Endothelial cell of umbilical vein (primary cell): ENCODE measurements at regions not wholly inside any gene's neighbourhood (a gene's known extent, or its start where the extent isn't known, plus 50 kb on each side); places are given as distances from the start of the nearest gene placed in this dataset.

Source experiments
- BruUV-seq: library from RNA; stranded (reverse); fragments of 400-500 nt; replicated peaks from 2 replicates; lab custom pipeline; 2021; lab: Mats Ljungman, UMichigan
- CTCF ChIA-PET: fragments of 300-600, 350-600 bp; sonication (Branson Sonifier 250); formaldehyde crosslinking; loops from one replicate; lab custom pipeline; 2021; ENCODE audit warnings: antibody characterized with exemption, inconsistent platforms; lab: Charles Lee
- POLR2A ChIA-PET: fragments of 300-600, 350-600 bp; sonication (Branson Sonifier 250); formaldehyde crosslinking; loops from one replicate; lab custom pipeline; 2021; ENCODE audit warnings: antibody characterized with exemption, inconsistent platforms; lab: Charles Lee
- DNase-seq: peaks from one replicate; pipeline ENCODE4 v3.0.0-alpha.2; 2011; ENCODE audit warnings: low read depth, low spot score
- FAIRE-seq: peaks from 2 replicates; lab custom pipeline; 2011; peaks lifted over from hg19 to GRCh38; lab: Jason Lieb, UNC
- H2AFZ ChIP-seq: 2 replicates; pipeline ENCODE4 v1.6.0; 2012; ENCODE audit warnings: low read depth, low read length, control low read depth, inconsistent platforms
- H3K27ac ChIP-seq: 2 replicates; pipeline ENCODE4 v1.5.1; 2011; ENCODE audit warnings: low read depth, mild to moderate bottlenecking, control low read depth, low read length, moderate library complexity; ENCODE audit not compliant: insufficient read depth
- H3K27me3 ChIP-seq, 2 experiments: 2 replicates each; pipeline versions ENCODE4 v1.6.0 to v1.6.1; 2011; ENCODE audit warnings: low read length in 2 of 2, mixed read lengths in 1 of 2; ENCODE audit not compliant: control insufficient read depth in 2 of 2, insufficient read depth in 2 of 2
- H3K36me3 ChIP-seq, 2 experiments: 2 replicates in 1 of 2; 3 replicates in 1 of 2; pipeline ENCODE4 v1.5.1; 2011; ENCODE audit warnings: low read length in 2 of 2, mild to moderate bottlenecking in 1 of 2, moderate library complexity in 1 of 2; ENCODE audit not compliant: control insufficient read depth in 2 of 2, insufficient read depth in 2 of 2; ENCODE audit errors: extremely low read depth in 1 of 2
- H3K4me1 ChIP-seq: 3 replicates; pipeline ENCODE4 v1.5.1; 2011; ENCODE audit warnings: mild to moderate bottlenecking, low read length; ENCODE audit not compliant: control insufficient read depth, insufficient read depth; ENCODE audit errors: extremely low read depth
- H3K4me2 ChIP-seq: 2 replicates; pipeline ENCODE4 v1.6.1; 2011; ENCODE audit warnings: low read length, control low read depth, mixed read lengths; ENCODE audit not compliant: insufficient read depth
- H3K4me3 ChIP-seq, 3 experiments: fragments of 200-600 bp in 1 of 3; sonication (generic), shearing (Covaris generic) in 1 of 3; replicated peaks in 1 of 3; 2 replicates each; pipeline ENCODE4 v1.5.1; 2011 to 2016; ENCODE audit warnings: control low read depth in 3 of 3, low read length in 3 of 3, mild to moderate bottlenecking in 2 of 3, inconsistent platforms in 1 of 3, low read depth in 1 of 3, moderate library complexity in 1 of 3; ENCODE audit not compliant: insufficient read depth in 1 of 3
- H3K79me2 ChIP-seq: 2 replicates; pipeline ENCODE4 v1.6.0; 2012; ENCODE audit warnings: low read length, inconsistent platforms; ENCODE audit not compliant: control insufficient read depth, insufficient read depth
- H3K9ac ChIP-seq: replicated peaks from 2 replicates; pipeline ENCODE3; 2011; ENCODE audit warnings: low read length, control low read depth; ENCODE audit not compliant: insufficient read depth; ENCODE audit errors: extremely low read depth
- H3K9me1 ChIP-seq: replicated peaks from 3 replicates; pipeline ENCODE4 v1.6.0; 2011; ENCODE audit warnings: mild to moderate bottlenecking, low read length; ENCODE audit not compliant: control insufficient read depth, insufficient read depth; ENCODE audit errors: extremely low read depth
- H3K9me3 ChIP-seq: replicated peaks from 2 replicates; pipeline ENCODE4 v1.5.1; 2012; ENCODE audit warnings: low read length, inconsistent platforms; ENCODE audit not compliant: control insufficient read depth, insufficient read depth
- H4K20me1 ChIP-seq: replicated peaks from 2 replicates; pipeline ENCODE3; 2011; ENCODE audit warnings: mild to moderate bottlenecking, low read length; ENCODE audit not compliant: control insufficient read depth, insufficient read depth; ENCODE audit errors: extremely low read depth
- EZH2 ChIP-seq: IDR thresholded peaks from 2 replicates; pipeline ENCODE4 v1.6.1; 2012; ENCODE audit warnings: borderline replicate concordance, low read depth, mild to moderate bottlenecking, moderate library complexity, low read length, inconsistent platforms; ENCODE audit not compliant: severe bottlenecking
- FOS ChIP-seq: IDR thresholded peaks from 2 replicates; pipeline ENCODE4 v1.6.1; 2011; ENCODE audit warnings: mild to moderate bottlenecking, low read length, moderate library complexity, borderline replicate concordance; ENCODE audit not compliant: insufficient read depth
- GATA2 ChIP-seq: IDR thresholded peaks from 2 replicates; pipeline ENCODE4 v1.7.0; 2011; ENCODE audit warnings: low read depth, mild to moderate bottlenecking, moderate library complexity, mixed read lengths, low read length; ENCODE audit not compliant: insufficient read length, insufficient read depth
- JUN ChIP-seq: IDR thresholded peaks from 2 replicates; pipeline ENCODE4 v1.6.1; 2011; ENCODE audit warnings: borderline replicate concordance, low read depth; ENCODE audit not compliant: insufficient read length, insufficient read depth
- MAX ChIP-seq: IDR thresholded peaks from 2 replicates; pipeline ENCODE4 v1.6.1; 2011; ENCODE audit not compliant: insufficient read depth, insufficient read length
- MYC ChIP-seq: IDR thresholded peaks from one replicate; pipeline ENCODE4 v1.6.1; 2011; ENCODE audit warnings: mild to moderate bottlenecking, low read depth, low read length
- POLR2A ChIP-seq: IDR thresholded peaks from 2 replicates; pipeline ENCODE4 v1.6.1; 2012; ENCODE audit warnings: low read depth, mild to moderate bottlenecking, control low read depth, low read length
- POLR2AphosphoS5 ChIP-seq: IDR thresholded peaks from 2 replicates; pipeline ENCODE4 v1.6.1; 2012; ENCODE audit warnings: low read depth, mild to moderate bottlenecking, control low read depth, low read length, moderate library complexity; ENCODE audit not compliant: insufficient read depth
- dilution Hi-C: fragments of 300-500 bp; cut with MboI; formaldehyde crosslinking; loops from one replicate; pipeline ENCODE4 v1.15.0; 2019; ENCODE audit warnings: low sequenced_read_pairs; ENCODE audit not compliant: extremely low pct_ligation_motif_present
- intact Hi-C: fragments of 100-400 bp; cut with micrococcal nuclease; formaldehyde crosslinking; loops from one replicate; pipeline ENCODE4 v1.10.0; 2022
- TF ChIP-seq, protein P1 (sequence below), 2 donors: IDR thresholded peaks; 1 replicate in 1 of 2; 2 replicates in 1 of 2; pipeline ENCODE4 v1.5.1; 2011; ENCODE audit warnings: low read length in 2 of 2, mild to moderate bottlenecking in 2 of 2, moderate library complexity in 2 of 2, control low read depth in 1 of 2, inconsistent platforms in 1 of 2, low read depth in 1 of 2; ENCODE audit not compliant: insufficient read depth in 1 of 2; ENCODE audit errors: extremely low read depth in 1 of 2

- POLR2A ChIA-PET = interaction anchor here (0.9 to 2.6 kb wide), 2 partner anchors 11 to 27 kb away, joined by 6 to 19 read pairs; no protein-coding TSS in a partner anchor
- H3K27ac ChIP-seq = peak overlapping the region; percentile 96
- H3K4me2 ChIP-seq = peak overlapping the region; percentile 59
- DNase-seq (no peak), FAIRE-seq (no peak)
- H3K4me3 ChIP-seq = peak overlapping the region in 1 of 3 experiments; percentile 2
- H3K27me3 ChIP-seq = no peaks in the 10 kb centered on the region
- intact Hi-C loops (loop anchor here (10.0 kb wide), 1 partner anchor 196 kb away; no protein-coding TSS in a partner anchor), dilution Hi-C loops (no loop called here)
- H3K4me1 ChIP-seq = peaks cover 53% of the 10 kb centered on the region
- no peaks in the 10 kb centered on the region for H3K79me2 ChIP-seq
- BruUV-seq = TSS peak; percentile 66
- no peaks in the 10 kb centered on the region for H3K36me3 ChIP-seq
- H2AFZ ChIP-seq = peak overlapping the region; percentile 13
- no peaks in the 10 kb centered on the region for H4K20me1 ChIP-seq
- no peaks in the 10 kb centered on the region for H3K9me1 ChIP-seq
- TF ChIP-seq MAX (no peak), MYC (no peak), GATA2 (no peak)
- no peaks in the 10 kb centered on the region for H3K9me3 ChIP-seq
- H3K9ac ChIP-seq = peak overlapping the region; percentile 70
- CTCF ChIA-PET = interaction anchor here (1.0 to 2.1 kb wide), 5 partner anchors 11 to 622 kb away, joined by 3 to 21 read pairs (median 11); no protein-coding TSS in a partner anchor
Observed at GRCh38 chr4:54940996-54941865, 184.2 kb downstream of the KDR start.

DNA sequence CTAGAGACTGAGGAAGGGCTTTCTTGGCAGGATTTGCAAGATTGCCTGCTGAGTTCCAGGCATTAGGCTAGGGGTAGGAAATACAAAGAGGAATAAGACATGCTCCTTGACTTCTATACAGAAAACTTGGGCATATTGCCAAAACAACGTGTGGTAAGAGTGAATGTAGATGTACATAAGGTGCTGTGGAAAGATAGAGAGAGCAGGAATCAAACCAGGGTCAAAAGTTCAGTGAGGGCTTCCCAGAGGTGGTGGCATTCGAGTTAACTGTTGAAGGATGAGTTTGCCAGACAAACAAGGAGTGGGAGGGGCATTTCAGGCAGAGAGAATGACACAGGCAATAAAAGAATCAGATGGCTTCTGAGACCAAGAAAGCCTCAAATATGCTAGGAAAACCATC, 187.9 kb downstream of the KDR start:
- no peaks in the 10 kb centered on the region for H3K79me2 ChIP-seq
- peak; percentile 81 for DNase-seq
- no peaks in the 10 kb centered on the region for H4K20me1 ChIP-seq
- CTCF ChIA-PET = no interaction called here
- TF ChIP-seq FOS (no peak), EZH2 (no peak), POLR2A (no peak), GATA2 (no peak), JUN (no peak), MAX (no peak), POLR2AphosphoS5 (no peak), MYC (no peak)
- TF ChIP-seq, protein P1, sequence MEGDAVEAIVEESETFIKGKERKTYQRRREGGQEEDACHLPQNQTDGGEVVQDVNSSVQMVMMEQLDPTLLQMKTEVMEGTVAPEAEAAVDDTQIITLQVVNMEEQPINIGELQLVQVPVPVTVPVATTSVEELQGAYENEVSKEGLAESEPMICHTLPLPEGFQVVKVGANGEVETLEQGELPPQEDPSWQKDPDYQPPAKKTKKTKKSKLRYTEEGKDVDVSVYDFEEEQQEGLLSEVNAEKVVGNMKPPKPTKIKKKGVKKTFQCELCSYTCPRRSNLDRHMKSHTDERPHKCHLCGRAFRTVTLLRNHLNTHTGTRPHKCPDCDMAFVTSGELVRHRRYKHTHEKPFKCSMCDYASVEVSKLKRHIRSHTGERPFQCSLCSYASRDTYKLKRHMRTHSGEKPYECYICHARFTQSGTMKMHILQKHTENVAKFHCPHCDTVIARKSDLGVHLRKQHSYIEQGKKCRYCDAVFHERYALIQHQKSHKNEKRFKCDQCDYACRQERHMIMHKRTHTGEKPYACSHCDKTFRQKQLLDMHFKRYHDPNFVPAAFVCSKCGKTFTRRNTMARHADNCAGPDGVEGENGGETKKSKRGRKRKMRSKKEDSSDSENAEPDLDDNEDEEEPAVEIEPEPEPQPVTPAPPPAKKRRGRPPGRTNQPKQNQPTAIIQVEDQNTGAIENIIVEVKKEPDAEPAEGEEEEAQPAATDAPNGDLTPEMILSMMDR (IDR thresholded peaks at IDR 0.05; ENCODE audit: extremely low read depth in 1 of 2, insufficient read depth in 1 of 2, low read depth in 1 of 2, low read length in 2 of 2) = no peak
- POLR2A ChIA-PET = no interaction called here
- BruUV-seq = no TSS peak
- FAIRE-seq = no peak
- dilution Hi-C loops = no loop called here
- H3K9me3 ChIP-seq = no peaks in the 10 kb centered on the region
- H3K27me3 ChIP-seq = no peaks in the 10 kb centered on the region
- no peak overlapping the region for H3K27ac ChIP-seq
- no peaks in the 10 kb centered on the region for H3K9me1 ChIP-seq
- H3K36me3 ChIP-seq = no peaks in the 10 kb centered on the region
- peak overlapping the region; percentile 10 for H3K9ac ChIP-seq
- H3K4me1 ChIP-seq = peaks cover 31% of the 10 kb centered on the region
- no peak overlapping the region for H3K4me2 ChIP-seq
- intact Hi-C loops = no loop called here
- peak overlapping the region; percentile 60 for H2AFZ ChIP-seq
- no peak overlapping the region for H3K4me3 ChIP-seq
